Small intestine (tissue), 7 donors: ENCODE measurements at regions not wholly inside any gene's neighbourhood (a gene's known extent, or its start where the extent isn't known, plus 50 kb on each side); places are given as distances from the start of the nearest gene placed in this dataset.

Source experiments
- DNase-seq, 2 donors: peaks; one replicate each; pipeline versions ENCODE4 v3.0.0 to v3.0.0-alpha.2; 2013
- FAIRE-seq: peaks from 2 replicates; lab custom pipeline; 2012; peaks lifted over from hg19 to GRCh38; lab: Jason Lieb, UNC
- H3K27ac ChIP-seq, 3 donors: one replicate each; pipeline ENCODE4 v1.5.1; 2013; ENCODE audit warnings: low read length in 2 of 3, mild to moderate bottlenecking in 2 of 3, control low read depth in 1 of 3, inconsistent platforms in 1 of 3, low read depth in 1 of 3, moderate library complexity in 1 of 3
- H3K27me3 ChIP-seq, 3 donors: one replicate each; pipeline ENCODE4 v1.6.1; 2013; ENCODE audit warnings: low read length in 3 of 3, inconsistent platforms in 1 of 3; ENCODE audit not compliant: control insufficient read depth in 3 of 3, insufficient read depth in 3 of 3
- H3K36me3 ChIP-seq, 3 donors: one replicate each; pipeline ENCODE4 v1.6.1; 2013; ENCODE audit warnings: low read length in 3 of 3, inconsistent platforms in 1 of 3, low read depth in 1 of 3, mild to moderate bottlenecking in 1 of 3, moderate library complexity in 1 of 3; ENCODE audit not compliant: control insufficient read depth in 3 of 3, insufficient read depth in 2 of 3
- H3K4me1 ChIP-seq, 3 donors: one replicate each; pipeline ENCODE4 v1.6.1; 2013; ENCODE audit warnings: low read length in 2 of 3, inconsistent platforms in 1 of 3, low read depth in 1 of 3, mild to moderate bottlenecking in 1 of 3, moderate library complexity in 1 of 3; ENCODE audit not compliant: control insufficient read depth in 3 of 3, insufficient read depth in 2 of 3
- H3K4me3 ChIP-seq, 3 donors: one replicate each; pipeline ENCODE4 v1.5.1; 2013; ENCODE audit warnings: low read length in 3 of 3, control low read depth in 1 of 3, inconsistent platforms in 1 of 3, low read depth in 1 of 3, mild to moderate bottlenecking in 1 of 3, moderate library complexity in 1 of 3
- H3K9me3 ChIP-seq, 2 donors: one replicate each; pipeline ENCODE4 v1.6.1; 2013; ENCODE audit warnings: low read depth in 1 of 2, low read length in 1 of 2; ENCODE audit not compliant: control insufficient read depth in 2 of 2, insufficient read depth in 1 of 2
- WGBS, 3 donors: extraction: QIAGEN DNeasy Blood & Tissue Kit; methylation state at CpG; one replicate each; pipeline ENCODE4 v1.1.7; 2013; 5-methylcytosine and 5-hydroxymethylcytosine counted together
- donor health status: healthy with polysubstance abuse.
- donor health status: control.
- donor health status: control.
- donor health status: Bipolar disorder and iron deficiency.
- donor health status: healthy.

DNA sequence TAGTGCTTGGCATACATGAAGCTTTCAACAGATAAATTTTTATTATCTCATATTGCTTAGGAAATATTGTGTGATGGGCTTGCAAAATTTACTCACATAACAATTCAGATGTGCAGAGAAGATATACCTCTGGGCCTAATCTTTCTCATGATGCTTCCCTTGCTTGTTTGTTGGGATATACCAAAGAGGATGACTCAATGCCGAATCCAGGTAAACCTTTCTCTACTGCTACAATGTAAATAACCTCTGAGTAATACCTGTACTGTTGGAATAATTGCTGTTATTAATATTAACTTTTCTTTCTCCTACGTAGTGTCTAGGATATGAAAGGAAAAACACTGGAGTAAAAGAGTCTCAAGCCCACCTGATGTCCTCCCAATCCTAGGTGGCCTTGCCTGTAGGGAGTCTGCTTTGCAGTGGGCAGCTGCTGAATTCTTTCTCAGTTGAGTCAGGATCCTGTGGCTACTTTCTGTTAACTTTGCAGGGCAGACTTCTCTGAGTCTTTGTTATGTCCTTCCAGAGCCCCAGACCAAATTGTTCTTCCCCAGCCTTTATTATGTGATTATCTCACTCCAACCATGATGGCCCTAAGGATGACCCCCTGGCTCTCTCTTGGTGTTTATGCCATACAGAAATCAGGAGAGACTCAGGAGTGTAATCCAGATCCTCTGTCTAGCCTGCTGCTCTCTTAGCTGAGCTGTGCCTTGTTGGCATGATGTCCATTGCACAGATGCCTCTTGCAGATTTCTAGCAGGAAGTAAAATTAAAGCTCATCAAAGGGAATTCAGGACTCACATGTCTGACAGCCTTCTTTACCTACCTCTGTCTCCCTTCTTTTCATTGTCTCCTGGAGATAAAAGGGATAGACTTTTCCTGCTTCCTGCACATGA, 208.1 kb downstream of the SNX18 start:
- 51 to 90% (median 52%) methylated on average over 2 of the region's 2 CpGs for WGBS, 3 donors
- Histone ChIP-seq H3K36me3 (no peaks in the 10 kb centered on the region), H3K9me3 (no peaks in the 10 kb centered on the region), H3K4me3 (no peak overlapping the region), H3K27me3 (no peaks in the 10 kb centered on the region), H3K27ac (no peak overlapping the region), H3K4me1 (no peaks in the 10 kb centered on the region)
- no peak for FAIRE-seq
- DNase-seq = no peak

DNA sequence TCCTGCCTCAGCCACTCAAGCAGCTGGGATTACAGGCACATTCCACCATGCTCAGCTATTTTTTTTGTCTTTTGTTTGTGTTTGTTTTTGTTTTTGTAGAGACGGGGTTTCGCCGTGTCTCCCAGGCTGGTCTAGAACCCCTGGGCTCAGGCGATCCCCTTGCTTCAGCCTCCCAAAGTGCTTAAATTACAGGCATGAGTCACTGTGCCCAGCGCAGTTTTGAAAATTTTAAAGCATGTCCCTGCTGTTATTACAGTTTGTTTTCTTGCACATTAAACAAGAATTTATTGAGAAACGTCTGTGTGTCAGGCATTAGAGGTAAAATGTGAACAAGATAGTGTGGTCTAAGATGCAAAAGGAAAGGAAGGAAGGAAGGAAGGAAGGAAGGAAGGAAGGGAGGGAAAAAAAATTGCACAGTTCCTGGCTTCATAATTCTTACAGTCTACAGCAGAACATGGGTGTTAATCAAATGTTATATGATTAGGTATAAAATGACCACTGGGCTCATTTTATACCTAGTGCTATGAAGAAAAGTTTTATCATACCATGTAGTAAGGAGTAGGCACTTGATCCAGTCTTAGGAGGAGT, 205.4 kb downstream of the SNX18 start:
- H3K27me3 ChIP-seq = no peaks in the 10 kb centered on the region
- WGBS, 3 donors = 69 to 80% (median 75%) methylated on average over 6 of the region's 6 CpGs
- no peaks in the 10 kb centered on the region for H3K4me1 ChIP-seq
- H3K36me3 ChIP-seq = no peaks in the 10 kb centered on the region
- no peaks in the 10 kb centered on the region for H3K9me3 ChIP-seq
- no peak overlapping the region for H3K4me3 ChIP-seq
- DNase-seq = no peak
- no peak for FAIRE-seq
- H3K27ac ChIP-seq = no peak overlapping the region

DNA sequence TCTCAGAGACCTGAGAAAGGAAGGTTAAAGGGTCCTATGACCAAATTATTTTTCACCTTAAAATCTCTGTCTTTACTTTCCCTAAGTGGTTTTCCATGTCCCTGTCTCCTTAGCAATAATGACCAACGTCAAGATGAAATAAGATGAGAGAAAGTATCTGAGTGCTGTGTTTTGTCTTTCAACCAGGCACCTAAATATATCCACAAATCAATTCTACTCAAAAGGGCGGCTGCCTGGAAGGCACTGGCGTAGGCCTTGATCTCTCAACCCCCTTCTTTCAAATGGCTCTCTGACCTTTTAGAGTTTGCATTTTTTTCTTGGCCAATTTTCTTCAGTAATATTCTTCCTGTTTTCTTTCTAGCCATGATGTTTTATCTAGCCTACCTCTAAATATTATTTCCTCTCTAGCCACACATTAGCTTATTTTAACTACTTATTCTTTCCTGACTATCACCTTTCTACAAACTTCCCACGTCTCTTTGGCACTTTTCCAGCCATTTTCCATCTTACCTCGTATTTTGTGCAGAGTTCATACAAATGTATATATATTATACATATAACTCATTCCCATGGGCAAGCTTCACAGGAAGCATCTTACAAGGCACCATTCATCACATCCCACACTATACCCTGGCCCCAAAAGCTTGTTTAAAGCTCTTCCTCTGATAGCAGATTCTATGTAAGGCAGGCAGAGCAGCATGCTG, 204.5 kb downstream of the SNX18 start:
- no peaks in the 10 kb centered on the region for H3K27me3 ChIP-seq
- DNase-seq (no peak), FAIRE-seq (no peak)
- no peak overlapping the region for H3K4me3 ChIP-seq
- no peak overlapping the region for H3K27ac ChIP-seq
- H3K36me3 ChIP-seq = no peaks in the 10 kb centered on the region
- H3K4me1 ChIP-seq = no peaks in the 10 kb centered on the region
- no peaks in the 10 kb centered on the region for H3K9me3 ChIP-seq
- 74 to 84% (median 78%) methylated on average over 5 of the region's 5 CpGs for WGBS, 3 donors

DNA sequence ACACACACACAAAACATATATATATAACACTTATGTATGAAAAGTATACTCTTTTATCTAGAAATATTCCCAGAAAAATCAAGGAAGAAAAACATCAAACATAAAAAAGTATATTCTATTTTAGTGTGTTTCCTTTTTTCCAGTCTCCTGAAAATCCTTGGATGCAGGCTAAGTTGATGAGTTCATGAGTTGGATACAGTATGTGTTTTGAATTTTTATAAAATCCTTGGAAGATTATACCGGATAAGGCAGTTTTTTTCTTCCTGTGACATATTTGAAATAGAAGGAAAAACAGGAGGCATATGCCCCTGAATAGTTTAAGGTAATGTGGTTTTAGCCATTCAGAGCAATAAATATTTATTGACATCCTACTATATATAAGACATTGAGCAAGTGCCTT, 203.6 kb downstream of the SNX18 start:
- Histone ChIP-seq H3K36me3 (no peaks in the 10 kb centered on the region), H3K4me3 (no peak overlapping the region), H3K9me3 (no peaks in the 10 kb centered on the region), H3K27me3 (no peaks in the 10 kb centered on the region), H3K4me1 (no peaks in the 10 kb centered on the region), H3K27ac (no peak overlapping the region)
- FAIRE-seq = no peak
- 83 to 100% (median 85%) methylated on average over 1 of the region's 1 CpG for WGBS, 3 donors
- DNase-seq = no peak

DNA sequence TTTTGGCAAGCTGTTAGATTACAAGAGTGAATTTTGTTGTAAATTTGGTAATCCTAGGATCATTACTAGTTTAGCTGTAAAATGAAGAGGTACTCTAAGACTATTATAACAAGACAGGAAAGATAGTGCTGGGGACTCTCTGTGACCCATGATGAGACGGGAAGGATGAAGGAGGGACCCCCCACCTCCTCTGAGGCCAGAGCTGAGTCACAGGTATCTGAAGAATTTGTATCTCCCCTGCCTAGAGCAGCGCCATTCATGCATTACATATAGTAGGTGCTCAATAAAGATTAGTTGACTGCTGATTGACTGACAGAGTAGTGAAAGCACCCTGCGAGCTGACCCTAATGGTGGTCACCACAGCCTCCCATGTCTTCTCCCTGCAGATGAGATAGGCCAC, 202.8 kb downstream of the SNX18 start:
- Histone ChIP-seq H3K9me3 (no peaks in the 10 kb centered on the region), H3K4me3 (no peak overlapping the region), H3K27me3 (no peaks in the 10 kb centered on the region), H3K36me3 (no peaks in the 10 kb centered on the region), H3K4me1 (no peaks in the 10 kb centered on the region), H3K27ac (no peak overlapping the region)
- FAIRE-seq = no peak
- 59 to 94% (median 91%) methylated on average over 3 of the region's 3 CpGs for WGBS, 3 donors
- no peak for DNase-seq

DNA sequence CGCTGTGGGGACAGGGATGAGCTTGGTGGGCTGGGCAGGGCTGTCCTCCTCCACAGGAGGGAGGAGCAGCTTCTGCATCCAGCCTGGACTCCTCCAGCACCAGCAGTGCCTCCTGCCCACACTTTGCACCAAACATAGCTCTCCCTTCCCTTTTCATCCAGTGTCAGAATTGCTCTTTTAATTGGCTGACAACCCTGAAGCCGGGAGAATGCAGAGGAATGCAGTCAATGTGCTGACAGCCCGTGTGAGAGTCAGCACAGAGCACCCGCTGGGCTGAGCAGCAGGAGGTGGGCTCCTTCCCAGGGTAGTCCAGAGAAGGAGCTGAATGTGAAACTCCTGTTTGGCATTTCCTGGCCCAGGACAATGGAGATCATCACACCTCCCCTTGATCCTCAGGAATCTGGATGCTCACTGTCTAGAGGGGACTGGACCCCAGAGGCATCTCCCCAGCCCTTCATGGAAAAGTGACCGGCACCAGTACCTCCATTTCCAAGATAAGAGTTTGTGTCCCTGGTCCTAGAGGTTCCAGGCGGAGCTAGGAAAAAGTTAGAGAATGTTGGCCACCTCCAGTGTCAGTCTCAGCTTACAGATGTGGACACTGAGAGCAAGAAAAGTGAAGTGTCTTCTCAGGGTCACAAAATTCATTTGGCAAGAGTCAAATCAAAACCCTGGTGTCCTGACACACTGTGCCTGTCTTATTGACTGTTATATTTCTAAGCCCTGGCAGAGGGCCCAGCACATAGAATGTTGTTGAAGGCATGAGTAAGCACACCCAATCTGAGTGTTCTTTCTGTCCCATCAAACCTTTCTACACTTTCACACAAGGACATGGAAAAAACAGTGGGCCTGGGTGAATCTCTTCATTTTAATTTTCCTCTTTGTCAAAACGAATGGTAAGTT, 202.1 kb downstream of the SNX18 start:
- DNase-seq (no peak), FAIRE-seq (no peak)
- H3K36me3 ChIP-seq = no peaks in the 10 kb centered on the region
- no peaks in the 10 kb centered on the region for H3K9me3 ChIP-seq
- H3K27me3 ChIP-seq = no peaks in the 10 kb centered on the region
- no peaks in the 10 kb centered on the region for H3K4me1 ChIP-seq
- 60 to 67% (median 65%) methylated on average over 7 of the region's 7 CpGs for WGBS, 3 donors
- no peak overlapping the region for H3K27ac ChIP-seq
- no peak overlapping the region for H3K4me3 ChIP-seq

DNA sequence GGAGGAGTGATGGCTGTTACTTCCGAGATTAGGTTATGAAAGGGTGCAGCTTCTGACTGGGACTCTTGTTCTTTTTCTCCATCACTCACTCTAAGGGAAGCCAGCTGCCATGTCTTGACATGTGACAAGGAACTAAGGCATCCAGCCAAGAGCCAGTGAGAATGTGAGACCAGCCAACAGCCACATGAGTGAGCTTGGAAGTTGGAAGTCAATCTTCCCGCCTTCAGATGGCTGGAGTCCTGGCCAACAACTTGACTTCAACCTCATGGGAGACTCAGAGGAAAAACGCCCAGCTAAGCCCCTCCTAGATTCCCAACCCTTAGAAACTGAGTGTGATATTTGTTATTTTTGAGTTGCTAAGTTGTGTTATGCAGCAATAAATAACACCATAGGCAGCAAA, 201.1 kb downstream of the SNX18 start:
- no peak overlapping the region for H3K27ac ChIP-seq
- H3K4me3 ChIP-seq = no peak overlapping the region
- WGBS, 3 donors = 49 to 57% (median 52%) methylated on average over 3 of the region's 3 CpGs
- H3K27me3 ChIP-seq = no peaks in the 10 kb centered on the region
- DNase-seq (no peak), FAIRE-seq (no peak)
- no peaks in the 10 kb centered on the region for H3K36me3 ChIP-seq
- H3K9me3 ChIP-seq = no peaks in the 10 kb centered on the region
- peaks cover 0 to 4% (median 0%) of the 10 kb centered on the region in 3 donors for H3K4me1 ChIP-seq

DNA sequence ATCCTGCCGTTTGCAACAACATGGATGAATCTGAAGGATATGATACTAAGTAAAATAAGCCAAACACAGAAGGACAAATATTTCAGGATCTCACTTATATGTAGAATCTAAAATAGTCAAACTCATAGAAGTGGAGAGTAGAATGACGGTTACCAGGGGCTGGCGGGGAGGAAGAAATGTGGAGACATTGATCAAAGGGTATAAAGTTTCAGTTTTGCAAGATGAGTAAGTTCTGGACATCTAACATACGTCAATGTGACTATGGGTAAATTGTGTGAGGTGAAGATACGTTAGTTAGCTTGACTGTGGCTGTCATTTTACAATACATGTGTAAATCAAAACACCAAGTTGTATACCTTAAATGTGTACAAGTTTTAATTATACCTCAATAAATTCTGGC, 200.3 kb downstream of the SNX18 start:
- no peak for FAIRE-seq
- no peaks in the 10 kb centered on the region for H3K36me3 ChIP-seq
- H3K4me1 ChIP-seq = peaks cover 0 to 5% (median 0%) of the 10 kb centered on the region in 3 donors
- WGBS, 3 donors = 65 to 86% (median 76%) methylated on average over 5 of the region's 5 CpGs
- DNase-seq = no peak
- H3K27me3 ChIP-seq = no peaks in the 10 kb centered on the region
- no peak overlapping the region for H3K27ac ChIP-seq
- H3K4me3 ChIP-seq = no peak overlapping the region
- no peaks in the 10 kb centered on the region for H3K9me3 ChIP-seq
